ENCODE measurements at regions not wholly inside any gene's neighbourhood (a gene's known extent, or its start where the extent isn't known, plus 50 kb on each side); places are given as distances from the start of the nearest gene placed in this dataset.

DNA sequence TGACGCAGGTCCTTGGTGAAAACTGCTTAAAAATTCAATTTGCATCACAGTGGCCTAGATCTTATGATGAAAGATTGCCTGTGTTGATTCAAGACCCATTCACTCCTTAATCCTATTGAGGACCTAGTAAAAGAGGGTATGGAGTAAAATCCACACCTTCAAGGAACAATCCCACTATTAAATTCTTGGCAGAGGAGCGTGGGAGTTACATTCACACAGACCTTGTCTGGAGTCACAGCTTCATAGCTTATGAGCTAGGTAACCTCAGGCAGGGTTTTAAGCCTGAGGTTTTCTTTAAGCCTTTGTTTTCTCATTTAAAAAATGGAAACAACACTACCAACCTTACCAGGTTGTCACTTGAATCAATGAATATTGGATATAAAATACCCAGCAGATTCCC, 566.5 kb upstream of the ZNF462 start:
- TF ChIP-seq, protein P1, sequence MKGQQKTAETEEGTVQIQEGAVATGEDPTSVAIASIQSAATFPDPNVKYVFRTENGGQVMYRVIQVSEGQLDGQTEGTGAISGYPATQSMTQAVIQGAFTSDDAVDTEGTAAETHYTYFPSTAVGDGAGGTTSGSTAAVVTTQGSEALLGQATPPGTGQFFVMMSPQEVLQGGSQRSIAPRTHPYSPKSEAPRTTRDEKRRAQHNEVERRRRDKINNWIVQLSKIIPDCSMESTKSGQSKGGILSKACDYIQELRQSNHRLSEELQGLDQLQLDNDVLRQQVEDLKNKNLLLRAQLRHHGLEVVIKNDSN (CRISPR knock-in tag; IDR thresholded peaks at IDR 0.05), result no peak
- no peak for TF ChIP-seq ETV6 (CRISPR knock-in tag; IDR thresholded peaks at IDR 0.05)
- TF ChIP-seq, protein P2, sequence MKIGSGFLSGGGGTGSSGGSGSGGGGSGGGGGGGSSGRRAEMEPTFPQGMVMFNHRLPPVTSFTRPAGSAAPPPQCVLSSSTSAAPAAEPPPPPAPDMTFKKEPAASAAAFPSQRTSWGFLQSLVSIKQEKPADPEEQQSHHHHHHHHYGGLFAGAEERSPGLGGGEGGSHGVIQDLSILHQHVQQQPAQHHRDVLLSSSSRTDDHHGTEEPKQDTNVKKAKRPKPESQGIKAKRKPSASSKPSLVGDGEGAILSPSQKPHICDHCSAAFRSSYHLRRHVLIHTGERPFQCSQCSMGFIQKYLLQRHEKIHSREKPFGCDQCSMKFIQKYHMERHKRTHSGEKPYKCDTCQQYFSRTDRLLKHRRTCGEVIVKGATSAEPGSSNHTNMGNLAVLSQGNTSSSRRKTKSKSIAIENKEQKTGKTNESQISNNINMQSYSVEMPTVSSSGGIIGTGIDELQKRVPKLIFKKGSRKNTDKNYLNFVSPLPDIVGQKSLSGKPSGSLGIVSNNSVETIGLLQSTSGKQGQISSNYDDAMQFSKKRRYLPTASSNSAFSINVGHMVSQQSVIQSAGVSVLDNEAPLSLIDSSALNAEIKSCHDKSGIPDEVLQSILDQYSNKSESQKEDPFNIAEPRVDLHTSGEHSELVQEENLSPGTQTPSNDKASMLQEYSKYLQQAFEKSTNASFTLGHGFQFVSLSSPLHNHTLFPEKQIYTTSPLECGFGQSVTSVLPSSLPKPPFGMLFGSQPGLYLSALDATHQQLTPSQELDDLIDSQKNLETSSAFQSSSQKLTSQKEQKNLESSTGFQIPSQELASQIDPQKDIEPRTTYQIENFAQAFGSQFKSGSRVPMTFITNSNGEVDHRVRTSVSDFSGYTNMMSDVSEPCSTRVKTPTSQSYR (CRISPR knock-in tag; IDR thresholded peaks at IDR 0.05), result no peak
- CTCF ChIA-PET, result no interaction called here
- Mint-ChIP-seq H3K36me3 (no peaks in the 10 kb centered on the region), H3K4me3 (no peak overlapping the region), H3K9me3 (no peaks in the 10 kb centered on the region), H3K27ac (no peak overlapping the region), H3K4me1 (peaks cover 10% of the 10 kb centered on the region), H3K27me3 (ENCODE audit: low read depth) (no peaks in the 10 kb centered on the region)
- no peak for DNase-seq (ENCODE audit: low spot score)
- no peak for ATAC-seq
- POLR2A ChIA-PET, result no interaction called here

DNA sequence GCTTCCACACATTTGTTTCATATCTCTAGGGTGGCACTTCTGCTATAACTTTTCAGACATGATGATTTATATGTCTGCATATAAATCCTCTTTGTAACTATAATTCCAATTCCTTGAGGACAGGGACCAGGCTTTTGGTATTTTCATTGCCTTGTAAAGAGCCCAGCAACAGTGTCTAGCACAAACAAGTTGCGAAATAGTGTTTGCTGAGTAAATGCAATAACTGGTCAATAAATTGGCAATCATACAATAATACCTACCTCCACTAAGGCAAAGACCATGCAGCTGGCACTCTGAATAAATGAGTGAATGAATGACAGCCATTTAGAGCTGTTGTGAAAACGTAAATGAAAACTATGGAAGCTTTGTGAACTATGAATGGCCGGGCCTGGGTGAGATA, 564.0 kb upstream of the ZNF462 start:
- no peak for DNase-seq (ENCODE audit: low spot score)
- no peaks in the 10 kb centered on the region for H3K9me3 Mint-ChIP-seq
- POLR2A ChIA-PET, result no interaction called here

More for the DNA sequence above, 564.0 kb upstream of the ZNF462 start:
- ATAC-seq, result no peak
- Mint-ChIP-seq H3K4me1 (peaks cover 10% of the 10 kb centered on the region), H3K36me3 (no peaks in the 10 kb centered on the region), H3K27ac (no peak overlapping the region), H3K4me3 (no peak overlapping the region), H3K27me3 (ENCODE audit: low read depth) (no peaks in the 10 kb centered on the region)
- CTCF ChIA-PET, result interaction anchor here (1.1 kb wide), 1 partner anchor 12 kb away, joined by 5 read pairs; no protein-coding TSS in a partner anchor
- no peak for TF ChIP-seq SOX15 (CRISPR knock-in tag; IDR thresholded peaks at IDR 0.05)
- TF ChIP-seq, protein P3, sequence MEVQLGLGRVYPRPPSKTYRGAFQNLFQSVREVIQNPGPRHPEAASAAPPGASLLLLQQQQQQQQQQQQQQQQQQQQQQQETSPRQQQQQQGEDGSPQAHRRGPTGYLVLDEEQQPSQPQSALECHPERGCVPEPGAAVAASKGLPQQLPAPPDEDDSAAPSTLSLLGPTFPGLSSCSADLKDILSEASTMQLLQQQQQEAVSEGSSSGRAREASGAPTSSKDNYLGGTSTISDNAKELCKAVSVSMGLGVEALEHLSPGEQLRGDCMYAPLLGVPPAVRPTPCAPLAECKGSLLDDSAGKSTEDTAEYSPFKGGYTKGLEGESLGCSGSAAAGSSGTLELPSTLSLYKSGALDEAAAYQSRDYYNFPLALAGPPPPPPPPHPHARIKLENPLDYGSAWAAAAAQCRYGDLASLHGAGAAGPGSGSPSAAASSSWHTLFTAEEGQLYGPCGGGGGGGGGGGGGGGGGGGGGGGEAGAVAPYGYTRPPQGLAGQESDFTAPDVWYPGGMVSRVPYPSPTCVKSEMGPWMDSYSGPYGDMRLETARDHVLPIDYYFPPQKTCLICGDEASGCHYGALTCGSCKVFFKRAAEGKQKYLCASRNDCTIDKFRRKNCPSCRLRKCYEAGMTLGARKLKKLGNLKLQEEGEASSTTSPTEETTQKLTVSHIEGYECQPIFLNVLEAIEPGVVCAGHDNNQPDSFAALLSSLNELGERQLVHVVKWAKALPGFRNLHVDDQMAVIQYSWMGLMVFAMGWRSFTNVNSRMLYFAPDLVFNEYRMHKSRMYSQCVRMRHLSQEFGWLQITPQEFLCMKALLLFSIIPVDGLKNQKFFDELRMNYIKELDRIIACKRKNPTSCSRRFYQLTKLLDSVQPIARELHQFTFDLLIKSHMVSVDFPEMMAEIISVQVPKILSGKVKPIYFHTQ (CRISPR knock-in tag; IDR thresholded peaks at IDR 0.05), result no peak
- TF ChIP-seq PRRX2 (CRISPR knock-in tag; IDR thresholded peaks at IDR 0.05), result no peak
- TF ChIP-seq TP53 (CRISPR knock-in tag; IDR thresholded peaks at IDR 0.05), result no peak
- TF ChIP-seq, protein P4, sequence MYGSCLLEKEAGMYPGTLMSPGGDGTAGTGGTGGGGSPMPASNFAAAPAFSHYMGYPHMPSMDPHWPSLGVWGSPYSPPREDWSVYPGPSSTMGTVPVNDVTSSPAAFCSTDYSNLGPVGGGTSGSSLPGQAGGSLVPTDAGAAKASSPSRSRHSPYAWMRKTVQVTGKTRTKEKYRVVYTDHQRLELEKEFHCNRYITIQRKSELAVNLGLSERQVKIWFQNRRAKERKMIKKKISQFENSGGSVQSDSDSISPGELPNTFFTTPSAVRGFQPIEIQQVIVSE (CRISPR knock-in tag; IDR thresholded peaks at IDR 0.05; ENCODE audit: borderline replicate concordance), result no peak
- TF ChIP-seq, protein P5, sequence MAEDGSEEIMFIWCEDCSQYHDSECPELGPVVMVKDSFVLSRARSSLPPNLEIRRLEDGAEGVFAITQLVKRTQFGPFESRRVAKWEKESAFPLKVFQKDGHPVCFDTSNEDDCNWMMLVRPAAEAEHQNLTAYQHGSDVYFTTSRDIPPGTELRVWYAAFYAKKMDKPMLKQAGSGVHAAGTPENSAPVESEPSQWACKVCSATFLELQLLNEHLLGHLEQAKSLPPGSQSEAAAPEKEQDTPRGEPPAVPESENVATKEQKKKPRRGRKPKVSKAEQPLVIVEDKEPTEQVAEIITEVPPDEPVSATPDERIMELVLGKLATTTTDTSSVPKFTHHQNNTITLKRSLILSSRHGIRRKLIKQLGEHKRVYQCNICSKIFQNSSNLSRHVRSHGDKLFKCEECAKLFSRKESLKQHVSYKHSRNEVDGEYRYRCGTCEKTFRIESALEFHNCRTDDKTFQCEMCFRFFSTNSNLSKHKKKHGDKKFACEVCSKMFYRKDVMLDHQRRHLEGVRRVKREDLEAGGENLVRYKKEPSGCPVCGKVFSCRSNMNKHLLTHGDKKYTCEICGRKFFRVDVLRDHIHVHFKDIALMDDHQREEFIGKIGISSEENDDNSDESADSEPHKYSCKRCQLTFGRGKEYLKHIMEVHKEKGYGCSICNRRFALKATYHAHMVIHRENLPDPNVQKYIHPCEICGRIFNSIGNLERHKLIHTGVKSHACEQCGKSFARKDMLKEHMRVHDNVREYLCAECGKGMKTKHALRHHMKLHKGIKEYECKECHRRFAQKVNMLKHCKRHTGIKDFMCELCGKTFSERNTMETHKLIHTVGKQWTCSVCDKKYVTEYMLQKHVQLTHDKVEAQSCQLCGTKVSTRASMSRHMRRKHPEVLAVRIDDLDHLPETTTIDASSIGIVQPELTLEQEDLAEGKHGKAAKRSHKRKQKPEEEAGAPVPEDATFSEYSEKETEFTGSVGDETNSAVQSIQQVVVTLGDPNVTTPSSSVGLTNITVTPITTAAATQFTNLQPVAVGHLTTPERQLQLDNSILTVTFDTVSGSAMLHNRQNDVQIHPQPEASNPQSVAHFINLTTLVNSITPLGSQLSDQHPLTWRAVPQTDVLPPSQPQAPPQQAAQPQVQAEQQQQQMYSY (CRISPR knock-in tag; IDR thresholded peaks at IDR 0.05), result no peak
- no peak for TF ChIP-seq SMAD4 (CRISPR knock-in tag; IDR thresholded peaks at IDR 0.05)
- TF ChIP-seq NFE2L1 (CRISPR knock-in tag; IDR thresholded peaks at IDR 0.05), result no peak
- TF ChIP-seq RELA (CRISPR knock-in tag; IDR thresholded peaks at IDR 0.05; ENCODE audit: borderline replicate concordance), result no peak
- TF ChIP-seq GABPB1 (CRISPR knock-in tag; IDR thresholded peaks at IDR 0.05), result no peak
- no peak for TF ChIP-seq EMX1 (CRISPR knock-in tag; IDR thresholded peaks at IDR 0.05)
- TF ChIP-seq, protein P6, sequence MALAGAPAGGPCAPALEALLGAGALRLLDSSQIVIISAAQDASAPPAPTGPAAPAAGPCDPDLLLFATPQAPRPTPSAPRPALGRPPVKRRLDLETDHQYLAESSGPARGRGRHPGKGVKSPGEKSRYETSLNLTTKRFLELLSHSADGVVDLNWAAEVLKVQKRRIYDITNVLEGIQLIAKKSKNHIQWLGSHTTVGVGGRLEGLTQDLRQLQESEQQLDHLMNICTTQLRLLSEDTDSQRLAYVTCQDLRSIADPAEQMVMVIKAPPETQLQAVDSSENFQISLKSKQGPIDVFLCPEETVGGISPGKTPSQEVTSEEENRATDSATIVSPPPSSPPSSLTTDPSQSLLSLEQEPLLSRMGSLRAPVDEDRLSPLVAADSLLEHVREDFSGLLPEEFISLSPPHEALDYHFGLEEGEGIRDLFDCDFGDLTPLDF (CRISPR knock-in tag; IDR thresholded peaks at IDR 0.05), result no peak
- TF ChIP-seq, protein P7, sequence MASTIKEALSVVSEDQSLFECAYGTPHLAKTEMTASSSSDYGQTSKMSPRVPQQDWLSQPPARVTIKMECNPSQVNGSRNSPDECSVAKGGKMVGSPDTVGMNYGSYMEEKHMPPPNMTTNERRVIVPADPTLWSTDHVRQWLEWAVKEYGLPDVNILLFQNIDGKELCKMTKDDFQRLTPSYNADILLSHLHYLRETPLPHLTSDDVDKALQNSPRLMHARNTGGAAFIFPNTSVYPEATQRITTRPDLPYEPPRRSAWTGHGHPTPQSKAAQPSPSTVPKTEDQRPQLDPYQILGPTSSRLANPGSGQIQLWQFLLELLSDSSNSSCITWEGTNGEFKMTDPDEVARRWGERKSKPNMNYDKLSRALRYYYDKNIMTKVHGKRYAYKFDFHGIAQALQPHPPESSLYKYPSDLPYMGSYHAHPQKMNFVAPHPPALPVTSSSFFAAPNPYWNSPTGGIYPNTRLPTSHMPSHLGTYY (CRISPR knock-in tag; IDR thresholded peaks at IDR 0.05), result no peak
- TF ChIP-seq NFYB (CRISPR knock-in tag; conservative IDR thresholded peaks at IDR 0.05; ENCODE audit: low read depth), result no peak
- TF ChIP-seq ZNF423 (CRISPR knock-in tag; IDR thresholded peaks at IDR 0.05), result no peak
- TF ChIP-seq, protein P8, sequence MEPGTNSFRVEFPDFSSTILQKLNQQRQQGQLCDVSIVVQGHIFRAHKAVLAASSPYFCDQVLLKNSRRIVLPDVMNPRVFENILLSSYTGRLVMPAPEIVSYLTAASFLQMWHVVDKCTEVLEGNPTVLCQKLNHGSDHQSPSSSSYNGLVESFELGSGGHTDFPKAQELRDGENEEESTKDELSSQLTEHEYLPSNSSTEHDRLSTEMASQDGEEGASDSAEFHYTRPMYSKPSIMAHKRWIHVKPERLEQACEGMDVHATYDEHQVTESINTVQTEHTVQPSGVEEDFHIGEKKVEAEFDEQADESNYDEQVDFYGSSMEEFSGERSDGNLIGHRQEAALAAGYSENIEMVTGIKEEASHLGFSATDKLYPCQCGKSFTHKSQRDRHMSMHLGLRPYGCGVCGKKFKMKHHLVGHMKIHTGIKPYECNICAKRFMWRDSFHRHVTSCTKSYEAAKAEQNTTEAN (CRISPR knock-in tag; IDR thresholded peaks at IDR 0.05), result no peak
- TF ChIP-seq NFATC4 (CRISPR knock-in tag; IDR thresholded peaks at IDR 0.05), result no peak
- no peak for TF ChIP-seq TCF7 (CRISPR knock-in tag; IDR thresholded peaks at IDR 0.05; ENCODE audit: low read depth)
- TF ChIP-seq HMGA2 (CRISPR knock-in tag; IDR thresholded peaks at IDR 0.05), result no peak

All from WTC11 (cell line).